ENCODE measurements at regions not wholly inside any gene's neighbourhood (a gene's known extent, or its start where the extent isn't known, plus 50 kb on each side); places are given as distances from the start of the nearest gene placed in this dataset.
A peak's percentile ranks its signal among the peaks of the same experiment; 100 is the strongest.

GRCh38 chr6:140320081-140321080 is 945.9 kb upstream of the CITED2 start:
- DNase-seq (ENCODE audit: low read depth), result no peak

GRCh38 chr6:140319209-140319608 is 944.8 kb upstream of the CITED2 start:
- no peak for DNase-seq (ENCODE audit: low read depth)

GRCh38 chr6:140318408-140318807 is 944.0 kb upstream of the CITED2 start:
- no peak for DNase-seq (ENCODE audit: low read depth)

GRCh38 chr6:140317950-140318349 is 943.5 kb upstream of the CITED2 start:
- DNase-seq (ENCODE audit: low read depth), result no peak

GRCh38 chr6:140316966-140317365 is 942.5 kb upstream of the CITED2 start:
- DNase-seq (ENCODE audit: low read depth), result no peak

GRCh38 chr6:140314682-140315081 is 940.2 kb upstream of the CITED2 start:
- no peak for DNase-seq (ENCODE audit: low read depth)

GRCh38 chr6:140311146-140311545 is 936.7 kb upstream of the CITED2 start:
- no peak for DNase-seq (ENCODE audit: low read depth)

- no peak for DNase-seq (ENCODE audit: low read depth)
These were observed 928.9 kb upstream of the CITED2 start for GRCh38 chr6:140303218-140303949.

- no peak for DNase-seq (ENCODE audit: low read depth)
These were observed 925.9 kb upstream of the CITED2 start for GRCh38 chr6:140300331-140300730.

GRCh38 chr6:140289186-140289585 is 914.7 kb upstream of the CITED2 start:
- DNase-seq (ENCODE audit: low read depth), result no peak

- DNase-seq (ENCODE audit: low read depth), result no peak
These were observed 911.7 kb upstream of the CITED2 start for GRCh38 chr6:140285998-140286690.

- DNase-seq (ENCODE audit: low read depth), result no peak
These were observed 911.0 kb upstream of the CITED2 start for GRCh38 chr6:140285471-140285870.

GRCh38 chr6:140284871-140285270 is 910.4 kb upstream of the CITED2 start:
- no peak for DNase-seq (ENCODE audit: low read depth)

GRCh38 chr6:140283197-140283596 is 908.7 kb upstream of the CITED2 start:
- no peak for DNase-seq (ENCODE audit: low read depth)

GRCh38 chr6:140281767-140282166 is 907.3 kb upstream of the CITED2 start:
- no peak for DNase-seq (ENCODE audit: low read depth)

GRCh38 chr6:140281236-140281635 is 906.8 kb upstream of the CITED2 start:
- DNase-seq (ENCODE audit: low read depth), result peak; percentile 42

- no peak for DNase-seq (ENCODE audit: low read depth)
These were observed 902.3 kb upstream of the CITED2 start for GRCh38 chr6:140276719-140277118.

GRCh38 chr6:140276133-140276532 is 901.7 kb upstream of the CITED2 start:
- DNase-seq (ENCODE audit: low read depth), result no peak

- DNase-seq (ENCODE audit: low read depth), result no peak
These were observed 901.3 kb upstream of the CITED2 start for GRCh38 chr6:140275725-140276124.

- DNase-seq (ENCODE audit: low read depth), result no peak
These were observed 900.1 kb upstream of the CITED2 start for GRCh38 chr6:140274548-140274947.

- no peak for DNase-seq (ENCODE audit: low read depth)
These were observed 897.4 kb upstream of the CITED2 start for GRCh38 chr6:140271759-140272377.

GRCh38 chr6:140269591-140270165 is 895.2 kb upstream of the CITED2 start:
- no peak for DNase-seq (ENCODE audit: low read depth)
